Stimulated activated CD8-positive, alpha-beta memory T cell treated with anti-CD3 and anti-CD28 coated beads, Interleukin-7, amount 100 ng/mL, for 48 hours (primary cell): ENCODE measurements at regions not wholly inside any gene's neighbourhood (a gene's known extent, or its start where the extent isn't known, plus 50 kb on each side); places are given as distances from the start of the nearest gene placed in this dataset.

Experiments used
- DNase-seq, 2 donors: peaks; one replicate each; pipeline ENCODE4 v3.0.0-alpha.2; 2020; ENCODE audit warnings: low read depth in 1 of 2; ENCODE audit errors: extremely low read depth in 1 of 2

DNA sequence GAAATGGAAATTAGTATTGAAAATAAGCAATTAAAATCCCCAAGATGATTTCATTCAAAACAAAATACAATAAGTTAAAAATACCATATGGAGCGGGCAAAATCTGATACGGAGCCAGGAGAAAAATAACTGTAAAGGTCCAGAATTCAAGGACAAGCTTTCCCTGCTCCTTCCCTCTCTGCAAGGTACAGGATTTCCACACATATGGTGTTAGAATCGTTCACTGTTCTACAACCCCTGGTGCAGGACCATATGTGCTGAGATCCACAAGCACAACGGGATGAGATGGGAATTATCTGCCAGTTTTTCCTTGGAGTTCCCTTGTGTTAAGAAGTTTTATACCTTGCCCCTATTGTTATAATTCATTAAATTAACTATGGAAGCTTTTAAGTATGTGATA, 94.7 kb upstream of the DMAC1 start:
- DNase-seq: no peak

DNA sequence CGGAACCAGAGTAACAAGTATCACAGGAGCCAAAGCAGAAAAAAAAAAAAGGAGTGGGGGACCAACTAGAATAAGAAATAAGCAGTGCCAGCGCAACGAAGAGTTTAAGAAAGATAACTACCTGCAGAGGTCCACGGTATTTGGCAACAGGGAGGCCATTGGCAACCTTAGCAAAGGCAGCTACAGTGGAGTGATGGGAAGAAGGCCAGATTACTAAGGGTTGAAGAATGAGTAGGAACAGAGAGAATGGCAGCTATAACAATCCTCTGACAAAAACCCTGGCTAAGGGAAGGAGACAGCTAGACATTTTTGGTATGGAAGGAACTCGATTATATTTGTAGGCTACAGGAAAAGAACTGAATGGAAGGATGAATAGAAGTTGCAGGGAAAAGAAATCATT, 93.4 kb upstream of the DMAC1 start:
- DNase-seq: no peak

DNA sequence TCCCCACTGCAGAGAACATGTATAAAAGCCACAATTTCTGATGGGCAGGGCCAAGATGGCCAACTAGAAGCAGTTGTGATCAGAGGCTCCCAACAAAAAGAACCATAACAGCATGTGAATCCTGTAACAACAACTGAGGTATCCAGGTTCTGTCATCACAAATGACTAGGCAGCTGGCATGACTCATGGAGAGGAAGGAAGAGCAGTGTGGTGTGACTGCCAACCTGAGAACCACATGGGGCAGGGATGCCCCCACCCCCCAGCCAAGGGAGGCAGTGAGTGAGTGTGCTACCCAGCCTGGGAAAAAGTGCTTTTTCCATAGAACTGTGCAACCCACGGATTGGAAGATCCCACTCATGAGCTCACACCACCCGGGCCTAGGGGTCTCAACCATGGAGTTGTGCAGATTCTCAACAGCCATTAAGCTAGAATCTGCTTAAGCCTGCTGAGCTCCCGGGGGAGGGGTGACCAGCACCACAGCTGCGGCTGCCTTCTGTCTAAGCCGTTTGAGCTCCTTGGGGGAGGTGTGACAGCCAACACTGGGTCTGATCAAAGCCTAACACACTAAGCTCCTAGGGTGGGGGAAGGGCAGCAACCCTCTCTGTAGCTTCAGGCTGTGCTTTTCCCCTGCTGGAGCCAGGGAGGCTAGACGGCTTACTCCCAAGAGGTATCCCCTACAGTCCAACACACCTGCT, 80.1 kb upstream of the DMAC1 start:
- peak; percentile 8 to 44 for DNase-seq

DNA sequence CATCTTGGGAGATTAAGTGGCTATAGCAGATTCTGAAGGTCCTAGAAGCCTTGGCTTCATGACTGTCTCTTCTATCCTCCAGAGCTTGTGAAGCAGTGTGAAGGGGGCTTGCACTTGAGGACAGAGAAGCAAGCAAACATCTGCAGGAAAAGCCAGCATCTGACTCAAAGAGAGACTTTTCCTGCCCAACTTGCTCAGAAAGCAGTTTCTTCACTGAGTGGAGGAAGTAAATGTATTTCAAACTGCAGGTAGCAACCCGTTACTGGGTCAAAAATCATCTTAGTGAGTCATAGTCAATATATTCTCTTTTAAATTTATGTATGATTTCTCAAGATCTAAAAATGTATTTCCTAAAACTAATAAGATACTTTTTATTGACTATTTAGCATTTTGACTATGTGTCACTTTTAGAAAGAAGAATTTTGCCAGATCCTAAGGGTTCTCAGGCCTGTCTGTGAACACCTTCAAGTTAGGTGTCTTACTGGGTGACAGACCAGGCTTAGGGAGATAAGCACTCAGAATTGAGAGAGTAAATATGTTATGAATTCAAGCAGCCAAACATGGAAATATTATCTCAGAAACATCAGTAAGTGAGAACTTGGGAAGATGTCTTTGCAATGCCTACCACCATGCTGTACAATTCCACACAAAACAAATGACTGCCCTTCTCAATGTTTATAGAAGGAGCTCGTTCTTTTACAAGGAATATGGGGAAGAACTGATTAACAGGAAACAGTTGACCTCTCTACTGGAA, 72.6 kb upstream of the DMAC1 start:
- DNase-seq: no peak

DNA sequence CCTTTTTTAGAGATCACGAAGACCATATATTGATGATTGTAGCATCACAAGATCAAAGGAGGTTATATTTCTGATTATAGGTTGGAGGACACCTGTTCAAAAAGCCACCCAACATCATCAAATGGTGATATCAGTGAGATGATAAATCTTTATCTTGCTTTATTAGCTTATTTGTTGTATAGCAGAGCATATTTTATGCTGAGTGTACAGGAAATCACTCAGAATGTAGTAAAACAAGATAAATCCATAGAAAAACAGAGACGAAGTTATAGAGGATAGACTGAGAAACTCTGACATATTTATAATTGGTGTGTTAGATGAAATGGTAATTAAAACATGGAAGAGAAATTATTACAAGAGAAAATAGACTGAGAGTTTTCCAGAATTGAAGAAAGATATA, 69.8 kb upstream of the DMAC1 start:
- no peak for DNase-seq

DNA sequence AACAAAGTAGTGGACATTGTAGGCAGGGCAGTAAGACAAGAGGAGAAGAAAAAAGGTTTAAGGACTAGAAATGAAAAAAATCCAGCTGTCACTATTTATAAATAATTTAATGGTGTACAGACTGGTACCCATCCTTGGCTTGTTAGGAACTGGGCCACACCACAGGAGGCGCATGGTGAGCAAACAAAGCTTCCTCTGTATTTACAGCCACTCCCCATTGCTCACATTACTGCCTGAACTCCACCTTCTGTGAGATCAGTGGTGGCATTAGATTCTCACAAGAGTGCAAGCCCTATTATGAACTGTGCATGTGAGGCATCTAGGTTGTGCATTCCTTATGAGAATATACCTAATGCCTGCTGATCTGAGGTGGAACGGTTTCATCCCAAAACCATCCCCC, 62.6 kb upstream of the DMAC1 start:
- no peak for DNase-seq

DNA sequence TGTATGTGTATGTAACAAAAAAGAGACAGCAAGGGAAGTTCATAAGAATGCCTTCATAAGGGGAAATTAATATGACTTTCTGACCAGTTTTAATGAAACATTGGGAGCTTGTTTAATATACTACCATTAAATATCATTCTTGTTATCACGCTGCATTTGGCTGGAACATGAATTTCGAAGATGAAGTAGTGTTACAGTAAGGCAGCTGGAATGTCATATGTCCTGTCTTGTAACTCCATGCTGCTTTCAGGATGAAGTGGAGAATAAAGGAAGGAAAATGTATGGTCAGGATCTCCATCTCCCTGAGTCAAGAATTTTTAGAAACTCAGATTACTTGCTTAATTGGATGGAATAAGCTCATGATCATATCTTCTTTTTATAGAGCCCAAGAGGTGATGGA, 61.5 kb upstream of the DMAC1 start:
- no peak for DNase-seq

DNA sequence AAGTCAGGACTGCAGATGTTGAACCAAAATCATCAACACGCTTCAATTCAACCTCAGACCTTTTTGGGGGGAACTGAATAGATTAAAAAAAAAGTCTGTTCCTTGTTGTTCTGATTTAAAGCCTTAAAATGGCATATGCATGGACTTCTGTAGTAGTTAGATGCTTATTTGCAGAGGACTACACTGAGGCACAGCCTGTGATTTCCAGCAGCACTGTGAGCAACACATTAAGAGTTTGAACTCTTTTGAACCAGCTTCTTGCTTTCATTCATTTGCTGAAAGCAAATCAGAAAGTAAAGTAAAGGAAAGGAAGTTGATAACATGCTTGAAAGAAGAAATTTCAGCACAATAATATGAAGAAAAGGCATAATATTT, 60.7 kb upstream of the DMAC1 start:
- DNase-seq: no peak

DNA sequence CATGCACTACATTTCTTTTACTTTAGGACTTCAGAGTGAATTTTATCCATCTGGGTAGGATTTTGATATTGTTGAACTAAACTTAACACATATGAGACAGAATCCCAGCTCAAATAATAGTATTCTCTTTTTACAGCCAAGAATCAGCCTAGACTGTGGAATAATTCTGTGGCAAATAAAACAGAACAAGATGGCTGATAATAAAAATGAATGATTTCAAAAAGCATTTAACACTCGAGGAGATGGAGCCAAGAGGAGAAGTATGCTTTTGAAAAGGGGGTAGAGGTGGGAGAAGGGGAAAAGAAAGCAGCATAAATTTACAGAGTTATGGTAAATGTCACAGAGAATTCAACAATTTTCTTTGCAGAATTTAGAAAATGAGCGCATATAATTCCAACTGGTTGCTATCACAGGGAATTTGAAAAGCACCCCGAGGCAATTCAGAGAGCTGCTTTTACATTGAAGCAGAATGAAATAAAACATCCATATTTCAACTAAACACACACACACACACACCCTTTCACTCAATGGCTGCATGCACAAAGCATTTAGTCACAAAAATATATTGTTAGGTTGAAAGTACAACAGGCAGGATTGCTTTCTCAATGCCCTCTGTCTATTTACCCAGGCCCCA, 60.2 kb upstream of the DMAC1 start:
- no peak for DNase-seq

DNA sequence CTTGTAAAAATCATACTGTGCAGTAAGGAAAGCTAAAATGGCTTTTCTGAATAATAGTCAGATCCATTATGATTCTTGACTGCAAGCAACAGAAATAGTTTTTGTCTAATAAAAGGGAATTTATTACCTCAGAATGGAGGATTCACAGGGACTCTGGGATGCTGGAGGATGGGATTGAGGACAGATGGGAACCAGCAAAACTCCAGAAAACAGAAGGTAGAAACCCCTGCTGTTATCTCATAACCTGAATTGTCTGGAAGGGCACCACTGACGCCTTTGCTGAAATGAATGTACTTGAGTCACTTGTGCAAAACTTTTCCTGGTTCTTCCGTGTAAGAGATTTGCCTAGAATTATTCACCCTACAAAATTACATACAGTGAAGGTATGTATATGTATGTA, 58.6 kb upstream of the DMAC1 start:
- DNase-seq: no peak

DNA sequence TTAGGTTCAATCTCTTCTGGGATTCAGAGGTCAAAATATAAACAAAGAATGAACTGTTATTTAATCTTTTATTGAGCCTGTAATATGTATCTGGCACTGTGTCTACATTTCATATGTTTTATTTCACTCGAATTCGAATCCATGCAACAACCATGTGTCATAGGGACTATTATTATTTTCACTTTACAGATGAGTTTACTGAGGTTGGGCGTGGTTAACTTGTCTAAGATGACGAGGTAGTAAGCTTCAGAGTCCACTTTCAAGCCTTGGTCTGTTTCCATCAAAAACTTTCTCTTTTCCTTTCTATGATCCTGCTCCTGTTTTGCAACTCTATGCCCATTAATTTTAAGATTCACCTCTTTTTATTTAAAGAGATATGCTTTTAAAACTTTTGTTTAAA, 55.2 kb upstream of the DMAC1 start:
- DNase-seq: no peak
